ENCODE measurements at regions not wholly inside any gene's neighbourhood (a gene's known extent, or its start where the extent isn't known, plus 50 kb on each side); places are given as distances from the start of the nearest gene placed in this dataset.
"Not testable (repeated sequence)": the region's sequence is repeated elsewhere in the genome, so short reads cannot be mapped to it uniquely, and the experiment has no call there.

GRCh38 chr5:174459832-174460448 is 264.4 kb upstream of the MSX2 start:
- in situ Hi-C loops (cut with HindIII; ENCODE audit: low pct_ligation_motif_present, low sequenced_read_pairs), result no loop called here
- DNase-seq, result no peak
- TF ChIP-seq CTCF (IDR thresholded peaks at IDR 0.05; ENCODE audit: low read depth, low read length, missing control alignments), result no peak
- Histone ChIP-seq H3K36me3 (replicated peaks) (no peaks in the 10 kb centered on the region), H3K4me3 (ENCODE audit: low read depth, low read length) (no peak overlapping the region), H3K27ac (no peak overlapping the region), H3K27me3 (replicated peaks) (no peaks in the 10 kb centered on the region)

GRCh38 chr5:174462129-174462528 is 262.3 kb upstream of the MSX2 start:
- Histone ChIP-seq H3K36me3 (replicated peaks) (no peaks in the 10 kb centered on the region), H3K27me3 (replicated peaks) (no peaks in the 10 kb centered on the region), H3K4me3 (ENCODE audit: low read depth, low read length) (no peak overlapping the region), H3K27ac (no peak overlapping the region)
- DNase-seq, result no peak
- no peak for TF ChIP-seq CTCF (IDR thresholded peaks at IDR 0.05; ENCODE audit: low read depth, low read length, missing control alignments)
- in situ Hi-C loops (cut with HindIII; ENCODE audit: low pct_ligation_motif_present, low sequenced_read_pairs), result no loop called here

- no peak for DNase-seq
- TF ChIP-seq CTCF (IDR thresholded peaks at IDR 0.05; ENCODE audit: low read depth, low read length, missing control alignments), result no peak
- no peaks in the 10 kb centered on the region for H3K27me3 ChIP-seq (replicated peaks)
- H3K36me3 ChIP-seq (replicated peaks), result no peaks in the 10 kb centered on the region
- no peak overlapping the region for H3K27ac ChIP-seq
- in situ Hi-C loops (cut with HindIII; ENCODE audit: low pct_ligation_motif_present, low sequenced_read_pairs), result no loop called here
- no peak overlapping the region for H3K4me3 ChIP-seq (ENCODE audit: low read depth, low read length)
Measured at GRCh38 chr5:174464504-174465165, 259.7 kb upstream of the MSX2 start.

GRCh38 chr5:174471528-174471927 is 252.9 kb upstream of the MSX2 start:
- H3K36me3 ChIP-seq (replicated peaks); H3K27ac ChIP-seq; H3K4me3 ChIP-seq (ENCODE audit: low read depth, low read length); H3K27me3 ChIP-seq (replicated peaks); in situ Hi-C loops (cut with HindIII; ENCODE audit: low pct_ligation_motif_present, low sequenced_read_pairs); DNase-seq: not testable (repeated sequence)

- in situ Hi-C loops (cut with HindIII; ENCODE audit: low pct_ligation_motif_present, low sequenced_read_pairs), result no loop called here
- no peak for DNase-seq
- no peak overlapping the region for H3K4me3 ChIP-seq (ENCODE audit: low read depth, low read length)
- no peaks in the 10 kb centered on the region for H3K27me3 ChIP-seq (replicated peaks)
- no peak overlapping the region for H3K27ac ChIP-seq
- H3K36me3 ChIP-seq (replicated peaks), result no peaks in the 10 kb centered on the region
- no peak for TF ChIP-seq CTCF (IDR thresholded peaks at IDR 0.05; ENCODE audit: low read depth, low read length, missing control alignments)
Measured at GRCh38 chr5:174472956-174473355, 251.4 kb upstream of the MSX2 start.

- H3K27me3 ChIP-seq (replicated peaks); in situ Hi-C loops (cut with HindIII; ENCODE audit: low pct_ligation_motif_present, low sequenced_read_pairs); H3K4me3 ChIP-seq (ENCODE audit: low read depth, low read length); H3K36me3 ChIP-seq (replicated peaks); H3K27ac ChIP-seq; DNase-seq: not testable (repeated sequence)
Measured at GRCh38 chr5:174476001-174476400, 248.4 kb upstream of the MSX2 start.

- in situ Hi-C loops (cut with HindIII; ENCODE audit: low pct_ligation_motif_present, low sequenced_read_pairs), result no loop called here
- H3K27ac ChIP-seq, result no peak overlapping the region
- DNase-seq, result no peak
- H3K36me3 ChIP-seq (replicated peaks), result no peaks in the 10 kb centered on the region
- no peaks in the 10 kb centered on the region for H3K27me3 ChIP-seq (replicated peaks)
- no peak overlapping the region for H3K4me3 ChIP-seq (ENCODE audit: low read depth, low read length)
- TF ChIP-seq CTCF (IDR thresholded peaks at IDR 0.05; ENCODE audit: low read depth, low read length, missing control alignments), result no peak
Measured at GRCh38 chr5:174479325-174479724, 245.1 kb upstream of the MSX2 start.

Measured in brain microvascular endothelial cell (primary cell).